ENCODE measurements at regions not wholly inside any gene's neighbourhood (a gene's known extent, or its start where the extent isn't known, plus 50 kb on each side); places are given as distances from the start of the nearest gene placed in this dataset.

DNA sequence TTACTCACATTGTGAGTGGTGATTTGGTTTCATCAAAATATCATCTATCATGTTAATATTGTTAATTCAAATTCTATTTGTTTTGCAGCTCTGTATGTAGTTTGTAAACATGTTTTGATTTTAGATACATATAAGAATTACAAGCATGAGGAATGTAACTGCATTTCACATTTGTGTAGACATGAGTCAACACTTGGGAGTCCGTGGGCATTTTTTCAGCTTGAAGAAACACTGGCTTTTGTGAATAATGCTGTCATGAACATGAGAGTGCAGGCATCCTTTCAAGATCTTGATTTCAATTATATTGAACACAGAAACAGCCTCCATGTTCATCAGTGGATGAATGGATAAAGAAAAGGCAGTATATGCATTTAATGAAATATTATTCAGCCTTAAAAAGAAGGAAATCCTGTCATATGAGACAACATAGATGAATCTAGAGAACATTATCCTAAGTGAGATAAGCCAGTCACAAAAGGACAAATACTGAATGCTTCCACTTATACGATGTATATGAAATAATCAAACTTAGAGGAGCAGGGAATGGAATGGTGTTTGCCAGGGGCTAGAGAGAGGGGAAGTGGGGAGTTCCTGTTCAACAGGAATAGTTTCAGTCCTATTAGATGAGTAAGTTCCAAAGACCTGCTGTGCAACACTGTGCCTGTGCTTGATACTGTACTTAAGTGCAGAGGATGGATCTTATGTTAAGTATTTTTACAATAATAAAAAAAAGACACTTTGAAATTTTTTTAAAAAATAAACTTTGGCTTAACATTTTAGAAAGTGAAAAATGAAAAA is 194.9 kb downstream of the LRATD1 start:
- TF ChIP-seq, protein P1, sequence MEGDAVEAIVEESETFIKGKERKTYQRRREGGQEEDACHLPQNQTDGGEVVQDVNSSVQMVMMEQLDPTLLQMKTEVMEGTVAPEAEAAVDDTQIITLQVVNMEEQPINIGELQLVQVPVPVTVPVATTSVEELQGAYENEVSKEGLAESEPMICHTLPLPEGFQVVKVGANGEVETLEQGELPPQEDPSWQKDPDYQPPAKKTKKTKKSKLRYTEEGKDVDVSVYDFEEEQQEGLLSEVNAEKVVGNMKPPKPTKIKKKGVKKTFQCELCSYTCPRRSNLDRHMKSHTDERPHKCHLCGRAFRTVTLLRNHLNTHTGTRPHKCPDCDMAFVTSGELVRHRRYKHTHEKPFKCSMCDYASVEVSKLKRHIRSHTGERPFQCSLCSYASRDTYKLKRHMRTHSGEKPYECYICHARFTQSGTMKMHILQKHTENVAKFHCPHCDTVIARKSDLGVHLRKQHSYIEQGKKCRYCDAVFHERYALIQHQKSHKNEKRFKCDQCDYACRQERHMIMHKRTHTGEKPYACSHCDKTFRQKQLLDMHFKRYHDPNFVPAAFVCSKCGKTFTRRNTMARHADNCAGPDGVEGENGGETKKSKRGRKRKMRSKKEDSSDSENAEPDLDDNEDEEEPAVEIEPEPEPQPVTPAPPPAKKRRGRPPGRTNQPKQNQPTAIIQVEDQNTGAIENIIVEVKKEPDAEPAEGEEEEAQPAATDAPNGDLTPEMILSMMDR (IDR thresholded peaks at IDR 0.05; ENCODE audit: borderline replicate concordance, extremely low read depth, low read length, poor library complexity, severe bottlenecking): no peak
- TF ChIP-seq EZH2 (IDR thresholded peaks at IDR 0.05; ENCODE audit: borderline replicate concordance, low read depth, low read length, severe bottlenecking): no peak
